NCI-H1092 treated with DMSO at 0.1 percent for 48 hours (cell line): ENCODE measurements at regions not wholly inside any gene's neighbourhood (a gene's known extent, or its start where the extent isn't known, plus 50 kb on each side); places are given as distances from the start of the nearest gene placed in this dataset.
"Not testable (repeated sequence)": the region's sequence is repeated elsewhere in the genome, so short reads cannot be mapped to it uniquely, and the experiment has no call there.

Experiments used
- DNase-seq: peaks from one replicate; lab custom pipeline; 2025; lab: John Stamatoyannopoulos, UW

- peak; percentile 14 for DNase-seq
Measured at GRCh38 chr1:101550581-101550980, 313.8 kb downstream of the S1PR1 start.

DNA sequence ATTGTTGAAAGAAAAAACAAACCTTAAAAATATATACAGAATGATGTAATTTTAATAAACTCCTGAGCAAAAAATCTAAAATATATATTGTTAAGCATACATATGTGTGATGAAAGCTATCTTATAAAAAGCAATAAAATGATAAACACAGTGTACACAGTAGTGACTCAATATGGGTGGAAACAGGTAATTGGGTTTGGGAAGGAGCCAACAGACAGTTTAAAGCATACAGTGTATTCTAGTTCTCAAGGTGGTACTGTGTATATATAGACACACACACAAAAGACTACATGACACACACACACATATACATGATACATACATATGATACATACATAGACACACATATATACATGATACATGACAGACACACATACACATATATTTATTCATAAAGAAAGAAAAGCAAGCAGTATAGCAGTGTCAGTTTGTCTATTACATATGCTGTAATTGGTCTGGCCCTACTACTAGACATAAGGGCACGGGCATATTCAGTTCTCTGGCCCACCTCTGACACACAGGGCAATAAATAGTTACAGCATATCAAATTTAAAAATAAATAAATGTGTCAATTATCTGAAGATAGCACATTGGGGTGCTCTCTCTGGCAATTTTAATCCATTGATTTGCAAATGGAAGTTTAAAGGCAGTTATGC is 330.2 kb downstream of the S1PR1 start:
- no peak for DNase-seq

- DNase-seq, result peak; percentile 38
Measured at GRCh38 chr1:101567582-101568189, 330.9 kb downstream of the S1PR1 start.

GRCh38 chr1:101587741-101588140 is 350.9 kb downstream of the S1PR1 start:
- no peak for DNase-seq

DNA sequence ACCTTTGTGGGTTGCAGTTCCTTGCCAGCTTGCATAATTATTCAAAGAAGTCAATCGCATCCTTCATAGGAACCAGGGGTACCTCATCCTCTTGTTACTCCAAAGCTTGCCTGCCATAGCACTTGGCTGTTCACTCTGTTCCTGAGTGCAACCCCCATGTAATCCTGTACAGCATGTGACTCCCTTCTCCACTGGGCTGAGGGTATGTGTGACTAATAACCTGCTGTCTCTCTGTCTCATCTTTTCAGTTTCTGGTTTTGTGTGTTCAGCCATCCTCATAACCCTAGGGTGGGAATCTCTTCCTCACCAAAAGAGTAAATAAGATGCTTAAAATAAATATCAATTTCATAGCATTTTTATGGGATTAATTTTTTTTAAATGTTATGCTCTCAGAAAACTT is 351.9 kb downstream of the S1PR1 start:
- DNase-seq, result no peak

DNA sequence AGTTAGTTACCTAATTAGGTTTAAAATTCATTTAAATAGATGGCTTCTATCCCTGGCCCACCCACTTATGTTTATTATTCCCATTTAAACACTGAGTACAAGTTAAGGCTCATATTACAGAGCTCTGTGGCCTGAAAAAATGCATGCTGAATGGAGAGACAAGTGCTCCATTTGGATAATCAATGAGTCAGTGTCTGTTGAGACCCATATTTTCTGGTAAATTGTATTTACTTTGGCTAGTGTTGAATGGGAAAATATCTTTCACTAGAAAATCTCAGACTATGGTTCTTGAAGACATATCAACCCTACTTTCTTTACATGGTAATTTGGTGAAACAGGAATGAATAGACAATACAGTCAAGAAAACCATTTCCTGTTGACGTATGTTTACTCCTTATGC is 356.0 kb downstream of the S1PR1 start:
- DNase-seq, result peak; percentile 57

GRCh38 chr1:101595881-101596374 is 359.1 kb downstream of the S1PR1 start:
- DNase-seq, result no peak

GRCh38 chr1:101600615-101601014 is 363.8 kb downstream of the S1PR1 start:
- DNase-seq, result not testable (repeated sequence)

DNA sequence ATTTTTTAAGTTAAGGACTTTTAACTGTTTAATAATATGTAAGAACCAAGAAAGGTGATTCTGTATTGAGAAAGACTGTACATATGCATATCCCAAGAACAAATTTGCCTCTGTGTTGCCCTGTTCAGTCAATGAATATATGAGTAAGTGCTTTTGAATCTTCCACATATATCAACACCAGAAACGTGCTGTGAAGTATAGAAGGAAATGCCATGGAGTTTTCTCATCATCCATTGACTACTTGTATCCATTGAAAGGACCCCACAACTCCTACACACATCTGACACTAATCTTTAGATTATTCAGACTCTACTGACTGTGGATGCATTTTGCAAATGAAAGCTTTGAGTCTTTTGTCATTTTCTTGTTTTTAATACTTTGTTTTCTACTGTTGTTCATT is 366.9 kb downstream of the S1PR1 start:
- DNase-seq, result no peak

DNA sequence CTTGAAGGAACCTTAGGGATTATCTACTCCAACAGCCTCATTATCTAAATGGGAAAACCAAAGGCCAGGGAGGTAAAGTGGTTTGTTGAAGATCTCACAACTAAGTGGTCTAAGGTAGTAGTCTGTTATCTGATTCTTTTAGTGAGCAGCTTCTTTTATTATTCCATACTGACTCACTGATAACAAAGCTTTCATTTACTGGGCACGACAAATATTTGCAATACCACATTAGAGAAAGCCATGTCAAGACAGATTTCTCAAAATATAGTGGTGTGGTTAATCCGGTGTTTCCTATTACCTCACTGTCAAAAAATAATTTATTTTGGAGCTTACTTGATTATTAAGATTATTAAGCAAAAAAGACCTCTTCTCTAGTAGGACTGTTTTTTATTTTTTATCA is 369.1 kb downstream of the S1PR1 start:
- DNase-seq, result no peak

GRCh38 chr1:101613546-101613945 is 376.7 kb downstream of the S1PR1 start:
- DNase-seq, result no peak

GRCh38 chr1:101618900-101619299 is 377.8 kb downstream of the OLFM3 start:
- no peak for DNase-seq

DNA sequence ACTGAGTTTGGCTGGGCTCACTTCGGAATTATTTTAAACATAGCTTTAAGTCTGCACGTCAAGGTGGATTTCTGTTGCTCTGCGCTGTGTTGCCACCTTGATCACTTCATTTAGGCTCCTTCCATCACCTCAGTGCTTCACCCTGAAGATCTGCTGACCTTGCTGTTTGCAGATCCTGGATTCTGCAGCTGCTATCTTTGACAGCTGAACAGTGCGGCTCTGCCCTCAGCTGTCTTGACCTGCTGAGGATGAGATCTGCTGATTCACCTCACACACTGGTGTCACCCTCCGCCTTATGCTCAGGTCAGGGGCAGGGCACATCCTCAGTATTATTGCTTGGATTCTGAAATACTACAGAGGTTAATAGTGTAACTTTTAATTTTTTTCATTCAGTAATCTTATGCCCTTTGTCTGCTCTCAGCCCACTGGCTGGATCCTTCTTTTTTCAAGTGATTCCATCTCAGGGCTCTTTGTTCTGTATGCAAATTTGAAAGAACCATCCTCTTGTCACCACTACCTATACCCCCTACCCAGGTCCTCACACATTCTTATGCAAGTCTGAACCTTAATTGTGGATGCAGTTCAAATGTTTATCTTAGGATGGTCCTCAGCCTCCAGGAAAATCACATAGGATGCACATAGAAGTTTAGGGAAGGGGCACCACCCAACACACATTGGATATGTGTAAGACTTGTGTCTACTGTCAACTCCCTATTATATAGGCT is 364.0 kb downstream of the OLFM3 start:
- DNase-seq, result no peak

- no peak for DNase-seq
Measured at GRCh38 chr1:101645810-101646209, 350.9 kb downstream of the OLFM3 start.

DNA sequence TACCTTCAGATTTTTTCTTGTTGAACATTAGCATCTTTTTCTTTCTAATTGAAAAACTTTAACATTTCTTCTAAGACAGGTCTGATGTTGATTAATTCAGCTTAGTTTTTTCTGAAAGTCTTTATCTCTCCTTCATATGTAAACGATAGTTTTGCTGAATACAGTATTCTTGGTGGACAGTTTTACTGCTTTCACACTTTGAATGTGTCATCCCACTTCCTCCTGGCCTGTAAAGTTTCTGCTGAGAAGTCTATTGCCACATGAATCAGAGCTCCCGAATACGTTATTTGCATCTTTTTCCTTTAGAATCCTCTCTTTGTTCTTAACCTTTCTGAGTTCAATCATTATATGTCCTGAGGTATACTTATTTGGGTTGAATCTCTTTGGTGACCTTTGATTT is 344.2 kb downstream of the OLFM3 start:
- DNase-seq, result no peak

- DNase-seq, result no peak
Measured at GRCh38 chr1:101653482-101653946, 343.2 kb downstream of the OLFM3 start.

GRCh38 chr1:101664726-101665125 is 332.0 kb downstream of the OLFM3 start:
- DNase-seq, result no peak

- DNase-seq, result no peak
Measured at GRCh38 chr1:101667761-101668160, 329.0 kb downstream of the OLFM3 start.

- DNase-seq, result no peak
Measured at GRCh38 chr1:101683136-101683535, 313.6 kb downstream of the OLFM3 start.

DNA sequence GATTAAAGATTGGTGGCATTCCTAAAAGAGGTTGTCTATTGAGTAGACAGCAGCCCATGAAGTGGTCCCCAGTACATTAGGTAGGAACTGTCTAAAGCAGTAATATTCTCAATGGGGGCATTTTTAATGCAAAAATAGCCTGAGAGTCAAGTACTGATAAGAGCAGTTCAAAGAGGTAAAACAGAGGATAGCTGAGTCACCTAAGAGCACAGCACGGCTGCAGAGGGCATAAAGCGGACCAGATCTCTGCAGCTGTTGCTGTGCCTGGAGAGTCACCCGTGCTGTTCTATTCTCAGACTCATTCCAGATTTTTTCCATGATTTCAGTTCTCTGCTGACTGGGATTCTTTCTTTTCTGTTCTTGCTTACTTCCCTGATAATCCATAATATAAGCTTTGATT is 313.2 kb downstream of the OLFM3 start:
- DNase-seq, result no peak

- no peak for DNase-seq
Measured at GRCh38 chr1:101697072-101697471, 299.7 kb downstream of the OLFM3 start.

- no peak for DNase-seq
Measured at GRCh38 chr1:101698681-101699080, 298.0 kb downstream of the OLFM3 start.

DNA sequence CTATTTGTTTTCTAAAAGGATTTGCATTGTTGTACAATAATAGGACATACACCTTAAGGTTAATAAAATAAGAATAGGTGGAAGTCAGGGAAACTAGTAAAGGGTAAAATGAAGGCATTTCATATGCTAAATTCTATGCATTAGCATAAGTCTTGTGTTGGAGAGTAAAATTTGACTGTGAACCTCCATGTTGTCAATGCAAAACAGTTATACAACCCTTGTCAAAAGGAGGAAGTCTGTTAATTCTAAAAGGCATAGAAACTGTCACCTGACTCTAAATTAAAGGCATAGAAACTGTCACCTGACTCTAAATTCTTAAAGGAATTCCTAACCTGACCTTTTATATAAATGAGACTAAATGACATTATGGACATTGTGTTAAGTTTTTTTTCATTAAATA is 291.8 kb downstream of the OLFM3 start:
- DNase-seq, result no peak
